Panc1 (cell line): ENCODE measurements at regions not wholly inside any gene's neighbourhood (a gene's known extent, or its start where the extent isn't known, plus 50 kb on each side); places are given as distances from the start of the nearest gene placed in this dataset.

ENCODE experiments used
- ATAC-seq: fragments of 200-7000 bp; cut with Tn5 transposase; 2 replicates; pipeline ENCODE4 v1.9.1; 2020; ENCODE audit warnings: mild to moderate bottlenecking, moderate library complexity
- BruUV-seq: library from RNA; stranded (reverse); fragments of 400-500 nt; replicated peaks from 2 replicates; lab custom pipeline; 2021; lab: Mats Ljungman, UMichigan
- CTCF ChIA-PET: fragments of 300-600 bp; sonication (Branson Sonifier 250); formaldehyde crosslinking; loops from one replicate; lab custom pipeline; 2022; ENCODE audit warnings: antibody characterized with exemption; lab: Charles Lee
- POLR2A ChIA-PET: fragments of 300-600 bp; sonication (Branson Sonifier 250); formaldehyde crosslinking; loops from one replicate; lab custom pipeline; 2022; ENCODE audit warnings: antibody characterized with exemption; lab: Charles Lee
- DNase-seq: peaks from one replicate; pipeline ENCODE4 v3.0.0-alpha.2; 2010; ENCODE audit warnings: low read depth, low spot score
- H3K27ac ChIP-seq: 2 replicates; pipeline ENCODE4 v1.5.1; 2011; ENCODE audit warnings: mild to moderate bottlenecking, low read length, inconsistent platforms
- H3K27me3 ChIP-seq: fragments of 200-500 bp; sonication (Bioruptor generic); 2 replicates; pipeline ENCODE4 v1.6.0; 2014; ENCODE audit warnings: low read length, inconsistent platforms; ENCODE audit not compliant: control insufficient read depth, insufficient read depth
- H3K36me3 ChIP-seq: fragments of 200-500 bp; sonication (Bioruptor generic); 2 replicates; pipeline ENCODE4 v1.5.1; 2014; ENCODE audit warnings: inconsistent platforms, mild to moderate bottlenecking, low read length, moderate library complexity; ENCODE audit not compliant: control insufficient read depth, insufficient read depth
- H3K4me1 ChIP-seq: 2 replicates; pipeline ENCODE4 v1.5.1; 2011; ENCODE audit warnings: inconsistent platforms, mild to moderate bottlenecking, low read length, moderate library complexity; ENCODE audit not compliant: control insufficient read depth, insufficient read depth
- H3K4me3 ChIP-seq, 2 experiments: 2 replicates each; pipeline ENCODE4 v1.5.1; 2011 to 2012; ENCODE audit warnings: low read depth in 2 of 2, low read length in 2 of 2, mild to moderate bottlenecking in 2 of 2, inconsistent platforms in 1 of 2, moderate library complexity in 1 of 2
- H3K9me3 ChIP-seq: fragments of 200-500 bp; sonication (Bioruptor generic); 2 replicates; pipeline ENCODE4 v1.5.1; 2014; ENCODE audit warnings: low read depth, mild to moderate bottlenecking, inconsistent platforms, low read length, moderate library complexity; ENCODE audit not compliant: control insufficient read depth, insufficient read depth
- CTCF ChIP-seq: fragments of 450-650 bp; IDR thresholded peaks from 2 replicates; pipeline ENCODE4 v1.5.1; 2017; ENCODE audit warnings: mild to moderate bottlenecking
- POLR2AphosphoS5 ChIP-seq: IDR thresholded peaks from 2 replicates; pipeline ENCODE4 v1.6.1; 2012; ENCODE audit warnings: mild to moderate bottlenecking, low read depth, low read length, moderate library complexity
- REST ChIP-seq, 2 experiments: IDR thresholded peaks; 2 replicates each; pipeline ENCODE4 v1.6.1; 2011 to 2012; ENCODE audit warnings: low read depth in 2 of 2, control low read depth in 1 of 2, low read length in 1 of 2, mild to moderate bottlenecking in 1 of 2, moderate library complexity in 1 of 2; ENCODE audit not compliant: insufficient read depth in 1 of 2
- SIN3A ChIP-seq: IDR thresholded peaks from 2 replicates; pipeline ENCODE4 v1.6.1; 2012; ENCODE audit warnings: low read depth, mild to moderate bottlenecking, low read length, moderate library complexity, borderline replicate concordance; ENCODE audit not compliant: insufficient read depth
- TCF7L2 ChIP-seq: IDR thresholded peaks from 2 replicates; pipeline ENCODE4 v1.6.1; 2011; ENCODE audit warnings: mild to moderate bottlenecking, low read depth, low read length, inconsistent platforms
- in situ Hi-C: cut with HindIII; loops from 2 replicates; pipeline ENCODE4 v1.10.0; 2016; ENCODE audit warnings: low sequenced_read_pairs, low pct_unique_long_range_greater_than_20kb
- intact Hi-C: fragments of 100-400 bp; cut with micrococcal nuclease; formaldehyde crosslinking; loops from one replicate; pipeline ENCODE4 v1.10.0; 2022; ENCODE audit not compliant: unreplicated experiment

- ChIA-PET POLR2A (no interaction called here), CTCF (no interaction called here)
- Histone ChIP-seq H3K9me3 (no peaks in the 10 kb centered on the region), H3K4me3 (no peak overlapping the region), H3K4me1 (no peaks in the 10 kb centered on the region), H3K36me3 (no peaks in the 10 kb centered on the region), H3K27me3 (no peaks in the 10 kb centered on the region), H3K27ac (no peak overlapping the region)
- DNase-seq (no peak), ATAC-seq (no peak)
- TF ChIP-seq REST (IDR thresholded peaks at IDR 0.05; ENCODE audit: insufficient read depth in 1 of 2, low read depth in 2 of 2, low read length in 1 of 2) = no peak
- no peak for TF ChIP-seq TCF7L2
- no peak for TF ChIP-seq SIN3A
- no peak for TF ChIP-seq CTCF
- no peak for TF ChIP-seq POLR2AphosphoS5
- intact Hi-C loops (no loop called here), in situ Hi-C loops (no loop called here)
- no TSS peak for BruUV-seq
Measured at GRCh38 chr1:60535713-60536112, 462.1 kb upstream of the C1orf87 start.

- ChIA-PET CTCF (no interaction called here), POLR2A (no interaction called here)
- no peak for ATAC-seq
- in situ Hi-C loops (no loop called here), intact Hi-C loops (no loop called here)
- H3K27me3 ChIP-seq = no peaks in the 10 kb centered on the region
- BruUV-seq = no TSS peak
- no peak overlapping the region for H3K27ac ChIP-seq
- H3K4me3 ChIP-seq = no peak overlapping the region
- H3K9me3 ChIP-seq = no peaks in the 10 kb centered on the region
- H3K36me3 ChIP-seq = no peaks in the 10 kb centered on the region
- no peak for DNase-seq
- no peaks in the 10 kb centered on the region for H3K4me1 ChIP-seq
- TF ChIP-seq SIN3A (no peak), REST (IDR thresholded peaks at IDR 0.05; ENCODE audit: insufficient read depth in 1 of 2, low read depth in 2 of 2, low read length in 1 of 2) (no peak), POLR2AphosphoS5 (no peak), TCF7L2 (no peak)
Measured at GRCh38 chr1:60527567-60527966, 454.0 kb upstream of the C1orf87 start.
